PC-3 (cell line): ENCODE measurements at regions not wholly inside any gene's neighbourhood (a gene's known extent, or its start where the extent isn't known, plus 50 kb on each side); places are given as distances from the start of the nearest gene placed in this dataset.
"Not testable (repeated sequence)": the region's sequence is repeated elsewhere in the genome, so short reads cannot be mapped to it uniquely, and the experiment has no call there.

Experiments used
- CTCF ChIP-seq: fragments of 300-600 bp; sonication (generic); conservative IDR thresholded peaks from 2 replicates; pipeline ENCODE4 v1.5.1; 2017; ENCODE audit warnings: antibody characterized with exemption, low read depth, mild to moderate bottlenecking, low read length
- EZH2phosphoT487 ChIP-seq: fragments of 300-600 bp; sonication (generic); IDR thresholded peaks from 2 replicates; pipeline ENCODE4 v1.6.1; 2018; ENCODE audit warnings: mild to moderate bottlenecking, antibody characterized with exemption, low read length, borderline replicate concordance

DNA sequence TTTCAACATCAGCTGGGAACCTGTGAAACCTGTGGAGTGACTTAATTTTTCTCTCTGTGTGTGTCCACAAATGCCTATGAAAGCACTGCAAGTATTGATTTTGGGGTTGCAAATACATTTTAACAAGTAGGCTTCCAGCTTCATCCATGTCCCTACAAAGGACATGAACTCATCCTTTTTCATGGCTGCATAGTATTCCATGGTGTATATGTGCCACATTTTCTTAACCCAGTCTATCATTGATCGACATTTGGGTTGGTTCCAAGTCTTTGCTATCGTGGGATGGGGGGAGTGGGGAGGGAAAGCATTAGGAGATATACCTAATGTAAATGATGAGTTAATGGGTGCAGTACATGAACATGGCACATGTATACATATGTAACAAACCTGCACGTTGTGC is 711.3 kb downstream of the LTN1 start:
- not testable (repeated sequence) for TF ChIP-seq EZH2phosphoT487, CTCF
